ENCODE measurements at regions not wholly inside any gene's neighbourhood (a gene's known extent, or its start where the extent isn't known, plus 50 kb on each side); places are given as distances from the start of the nearest gene placed in this dataset.

GRCh38 chr2:60251247-60251646 lies 302.2 kb downstream of the BCL11A start:
- no peak overlapping the region for H3K9ac ChIP-seq (ENCODE audit: low read length)
- no peaks in the 10 kb centered on the region for H3K36me3 ChIP-seq (replicated peaks; ENCODE audit: low read depth, low read length)
- TF ChIP-seq CTCF (IDR thresholded peaks at IDR 0.05; ENCODE audit: low read depth, low read length) = no peak
- no peak for TF ChIP-seq EZH2phosphoT487 (IDR thresholded peaks at IDR 0.05; ENCODE audit: low read depth)
- H3K4me3 ChIP-seq (ENCODE audit: low read length) = no peak overlapping the region
- no peak overlapping the region for H3K4me2 ChIP-seq (ENCODE audit: low read length)
- no peaks in the 10 kb centered on the region for H3K9me3 ChIP-seq (ENCODE audit: insufficient read depth, low read length)
- H4K20me1 ChIP-seq (ENCODE audit: insufficient read depth, low read length) = no peaks in the 10 kb centered on the region
- no peak overlapping the region for H2AFZ ChIP-seq (ENCODE audit: low read depth, low read length)
- H3K4me1 ChIP-seq (ENCODE audit: low read length) = no peaks in the 10 kb centered on the region
- no peaks in the 10 kb centered on the region for H3K27me3 ChIP-seq (ENCODE audit: low read depth, low read length)
- no peak overlapping the region for H3K27ac ChIP-seq (ENCODE audit: low read length)
- H3K79me2 ChIP-seq (ENCODE audit: low read length) = no peaks in the 10 kb centered on the region

GRCh38 chr2:60249879-60250278 lies 303.6 kb downstream of the BCL11A start:
- Histone ChIP-seq H3K9ac (ENCODE audit: low read length) (no peak overlapping the region), H3K4me3 (ENCODE audit: low read length) (no peak overlapping the region), H2AFZ (ENCODE audit: low read depth, low read length) (no peak overlapping the region), H3K9me3 (ENCODE audit: insufficient read depth, low read length) (no peaks in the 10 kb centered on the region), H3K36me3 (replicated peaks; ENCODE audit: low read depth, low read length) (no peaks in the 10 kb centered on the region), H3K79me2 (ENCODE audit: low read length) (no peaks in the 10 kb centered on the region), H3K27ac (ENCODE audit: low read length) (no peak overlapping the region), H3K4me1 (ENCODE audit: low read length) (no peaks in the 10 kb centered on the region), H3K27me3 (ENCODE audit: low read depth, low read length) (no peaks in the 10 kb centered on the region), H4K20me1 (ENCODE audit: insufficient read depth, low read length) (no peaks in the 10 kb centered on the region), H3K4me2 (ENCODE audit: low read length) (no peak overlapping the region)
- TF ChIP-seq CTCF (IDR thresholded peaks at IDR 0.05; ENCODE audit: low read depth, low read length) (no peak), EZH2phosphoT487 (IDR thresholded peaks at IDR 0.05; ENCODE audit: low read depth) (no peak)

- Histone ChIP-seq H3K4me2 (ENCODE audit: low read length) (no peak overlapping the region), H3K36me3 (replicated peaks; ENCODE audit: low read depth, low read length) (no peaks in the 10 kb centered on the region), H3K9me3 (ENCODE audit: insufficient read depth, low read length) (no peaks in the 10 kb centered on the region), H2AFZ (ENCODE audit: low read depth, low read length) (no peak overlapping the region), H3K27me3 (ENCODE audit: low read depth, low read length) (no peaks in the 10 kb centered on the region), H3K4me3 (ENCODE audit: low read length) (no peak overlapping the region), H3K27ac (ENCODE audit: low read length) (no peak overlapping the region), H3K4me1 (ENCODE audit: low read length) (no peaks in the 10 kb centered on the region), H3K9ac (ENCODE audit: low read length) (no peak overlapping the region), H4K20me1 (ENCODE audit: insufficient read depth, low read length) (no peaks in the 10 kb centered on the region), H3K79me2 (ENCODE audit: low read length) (no peaks in the 10 kb centered on the region)
- TF ChIP-seq CTCF (IDR thresholded peaks at IDR 0.05; ENCODE audit: low read depth, low read length) (no peak), EZH2phosphoT487 (IDR thresholded peaks at IDR 0.05; ENCODE audit: low read depth) (no peak)
These were observed 306.0 kb downstream of the BCL11A start for GRCh38 chr2:60247471-60247870.

- Histone ChIP-seq H3K9ac (ENCODE audit: low read length) (no peak overlapping the region), H4K20me1 (ENCODE audit: insufficient read depth, low read length) (no peaks in the 10 kb centered on the region), H3K9me3 (ENCODE audit: insufficient read depth, low read length) (no peaks in the 10 kb centered on the region), H2AFZ (ENCODE audit: low read depth, low read length) (no peak overlapping the region), H3K4me2 (ENCODE audit: low read length) (no peak overlapping the region), H3K79me2 (ENCODE audit: low read length) (no peaks in the 10 kb centered on the region), H3K36me3 (replicated peaks; ENCODE audit: low read depth, low read length) (no peaks in the 10 kb centered on the region), H3K4me3 (ENCODE audit: low read length) (no peak overlapping the region), H3K27me3 (ENCODE audit: low read depth, low read length) (no peaks in the 10 kb centered on the region), H3K27ac (ENCODE audit: low read length) (no peak overlapping the region), H3K4me1 (ENCODE audit: low read length) (no peaks in the 10 kb centered on the region)
- no peak for TF ChIP-seq EZH2phosphoT487 (IDR thresholded peaks at IDR 0.05; ENCODE audit: low read depth)
- no peak for TF ChIP-seq CTCF (IDR thresholded peaks at IDR 0.05; ENCODE audit: low read depth, low read length)
These were observed 306.9 kb downstream of the BCL11A start for GRCh38 chr2:60246583-60246982.

Data from OCI-LY3 (cell line).